ENCODE measurements at regions not wholly inside any gene's neighbourhood (a gene's known extent, or its start where the extent isn't known, plus 50 kb on each side); places are given as distances from the start of the nearest gene placed in this dataset.

DNA sequence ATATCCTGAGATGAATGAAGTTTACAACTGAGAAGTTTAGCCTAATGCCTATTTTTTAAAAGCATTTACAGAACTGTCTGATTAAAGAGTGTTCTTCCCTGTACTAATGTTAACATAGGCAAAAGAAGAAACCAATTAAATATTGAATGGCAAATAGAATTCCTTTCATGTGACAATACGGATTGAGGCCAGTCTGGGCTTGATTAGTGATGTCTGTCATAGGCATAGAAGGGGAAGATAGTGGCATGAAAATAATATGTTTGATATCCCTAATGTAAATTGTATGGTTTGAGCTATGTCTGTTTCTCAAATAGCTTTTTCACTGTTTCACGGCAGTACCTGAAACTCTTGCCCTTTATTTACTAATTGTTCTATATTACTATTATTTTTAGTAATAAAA lies 443.1 kb upstream of the CLINT1 start:
- Histone ChIP-seq H3K27ac (no peak overlapping the region), H3K36me3 (no peaks in the 10 kb centered on the region), H3K27me3 (no peaks in the 10 kb centered on the region), H3K9me3 (peaks cover 0 to 5% (median 0%) of the 10 kb centered on the region in 4 donors), H3K4me3 (no peak overlapping the region), H3K4me1 (no peaks in the 10 kb centered on the region)
- no peak for TF ChIP-seq EP300 (IDR thresholded peaks at IDR 0.05)
- ATAC-seq (ENCODE audit: low FRiP score in 2 of 2) (no peak), DNase-seq (no peak)
- 91 to 93% methylated on average over 2 of the region's 2 CpGs for WGBS, 2 donors

DNA sequence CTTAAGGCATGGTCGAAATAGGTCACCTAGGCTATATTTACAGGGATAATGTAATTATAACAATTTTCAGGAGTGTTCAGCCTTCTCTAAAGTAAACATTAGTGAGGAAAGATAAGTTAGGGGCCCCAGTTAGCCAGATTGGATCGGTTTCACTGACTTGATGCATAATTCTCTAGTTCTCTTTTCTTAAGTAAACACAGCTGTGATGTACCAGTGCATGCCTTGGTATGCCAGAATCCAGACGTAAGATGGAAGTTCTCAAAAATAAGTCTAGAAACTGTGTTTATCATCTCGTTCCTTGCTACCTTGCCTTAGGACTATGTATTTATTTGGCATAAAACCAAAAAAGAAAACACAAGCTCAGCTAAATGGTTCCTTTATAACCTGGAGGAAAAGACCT lies 442.2 kb upstream of the CLINT1 start:
- Histone ChIP-seq H3K27me3 (no peaks in the 10 kb centered on the region), H3K27ac (no peak overlapping the region), H3K9me3 (peaks cover 0 to 5% (median 0%) of the 10 kb centered on the region in 4 donors), H3K4me3 (no peak overlapping the region), H3K36me3 (no peaks in the 10 kb centered on the region), H3K4me1 (no peaks in the 10 kb centered on the region)
- 34 to 36% methylated on average over 4 of the region's 4 CpGs for WGBS, 2 donors
- ATAC-seq (ENCODE audit: low FRiP score in 2 of 2): no peak
- DNase-seq: no peak
- TF ChIP-seq, protein P1, sequence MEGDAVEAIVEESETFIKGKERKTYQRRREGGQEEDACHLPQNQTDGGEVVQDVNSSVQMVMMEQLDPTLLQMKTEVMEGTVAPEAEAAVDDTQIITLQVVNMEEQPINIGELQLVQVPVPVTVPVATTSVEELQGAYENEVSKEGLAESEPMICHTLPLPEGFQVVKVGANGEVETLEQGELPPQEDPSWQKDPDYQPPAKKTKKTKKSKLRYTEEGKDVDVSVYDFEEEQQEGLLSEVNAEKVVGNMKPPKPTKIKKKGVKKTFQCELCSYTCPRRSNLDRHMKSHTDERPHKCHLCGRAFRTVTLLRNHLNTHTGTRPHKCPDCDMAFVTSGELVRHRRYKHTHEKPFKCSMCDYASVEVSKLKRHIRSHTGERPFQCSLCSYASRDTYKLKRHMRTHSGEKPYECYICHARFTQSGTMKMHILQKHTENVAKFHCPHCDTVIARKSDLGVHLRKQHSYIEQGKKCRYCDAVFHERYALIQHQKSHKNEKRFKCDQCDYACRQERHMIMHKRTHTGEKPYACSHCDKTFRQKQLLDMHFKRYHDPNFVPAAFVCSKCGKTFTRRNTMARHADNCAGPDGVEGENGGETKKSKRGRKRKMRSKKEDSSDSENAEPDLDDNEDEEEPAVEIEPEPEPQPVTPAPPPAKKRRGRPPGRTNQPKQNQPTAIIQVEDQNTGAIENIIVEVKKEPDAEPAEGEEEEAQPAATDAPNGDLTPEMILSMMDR (IDR thresholded peaks at IDR 0.05): no peak
- TF ChIP-seq POLR2AphosphoS5 (IDR thresholded peaks at IDR 0.05): no peak
- no peak for TF ChIP-seq EP300 (IDR thresholded peaks at IDR 0.05)
- TF ChIP-seq POLR2A (IDR thresholded peaks at IDR 0.05): no peak

DNA sequence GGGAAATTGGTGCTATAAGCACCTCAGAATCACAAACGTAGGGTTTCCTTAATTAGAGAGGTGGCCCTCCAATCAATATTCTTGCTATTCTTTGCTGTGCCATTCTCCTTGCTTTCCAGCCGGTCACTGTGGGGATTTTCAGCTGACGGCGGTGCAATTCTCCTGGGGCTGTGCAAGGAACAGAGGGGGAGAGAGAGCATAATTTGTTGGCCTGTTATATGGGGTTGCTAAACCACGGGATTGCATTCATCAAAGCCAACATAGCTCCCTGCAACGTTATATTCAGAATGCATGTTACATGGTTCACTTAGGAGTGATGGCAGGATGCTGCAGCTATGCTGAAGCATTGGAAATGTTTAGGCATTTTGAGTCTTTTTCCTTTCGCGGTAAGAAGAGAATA lies 441.3 kb upstream of the CLINT1 start:
- H3K27ac ChIP-seq: no peak overlapping the region
- H3K36me3 ChIP-seq: no peaks in the 10 kb centered on the region
- TF ChIP-seq, protein P1 (IDR thresholded peaks at IDR 0.05): no peak
- TF ChIP-seq POLR2AphosphoS5 (IDR thresholded peaks at IDR 0.05) (no peak), POLR2A (IDR thresholded peaks at IDR 0.05) (no peak), EP300 (IDR thresholded peaks at IDR 0.05) (no peak)
- WGBS, 2 donors: 71 to 78% methylated on average over 8 of the region's 8 CpGs
- DNase-seq (no peak), ATAC-seq (ENCODE audit: low FRiP score in 2 of 2) (no peak)
- H3K4me3 ChIP-seq: no peak overlapping the region
- H3K9me3 ChIP-seq: peaks cover 0 to 5% (median 0%) of the 10 kb centered on the region in 4 donors
- H3K4me1 ChIP-seq: no peaks in the 10 kb centered on the region
- no peaks in the 10 kb centered on the region for H3K27me3 ChIP-seq

DNA sequence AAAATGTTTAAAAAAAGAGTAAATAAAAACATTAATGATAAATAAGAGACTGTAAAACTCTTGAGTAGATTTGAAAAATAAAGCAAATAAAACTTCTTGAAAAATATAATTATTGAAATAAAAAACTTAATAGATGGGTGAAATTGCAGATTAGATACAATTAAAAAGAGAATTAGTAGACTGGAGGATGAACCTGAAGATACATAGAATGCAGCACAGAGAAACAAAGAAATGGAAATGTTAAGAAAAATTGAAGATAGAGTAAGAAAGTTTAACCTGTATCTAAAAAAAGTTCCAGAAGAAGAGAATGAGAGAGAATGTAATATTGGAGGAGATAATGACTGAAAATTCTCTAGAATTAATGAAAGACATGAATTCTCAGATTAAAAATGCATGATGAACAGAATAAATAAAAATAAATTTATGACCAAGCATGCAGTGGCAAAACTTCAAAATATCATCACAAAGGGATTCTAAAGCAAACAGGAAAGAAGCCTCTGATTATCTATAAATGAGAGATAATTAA lies 438.1 kb upstream of the CLINT1 start:
- no peak for TF ChIP-seq EP300 (IDR thresholded peaks at IDR 0.05)
- ATAC-seq (ENCODE audit: low FRiP score in 2 of 2) (no peak), DNase-seq (no peak)

DNA sequence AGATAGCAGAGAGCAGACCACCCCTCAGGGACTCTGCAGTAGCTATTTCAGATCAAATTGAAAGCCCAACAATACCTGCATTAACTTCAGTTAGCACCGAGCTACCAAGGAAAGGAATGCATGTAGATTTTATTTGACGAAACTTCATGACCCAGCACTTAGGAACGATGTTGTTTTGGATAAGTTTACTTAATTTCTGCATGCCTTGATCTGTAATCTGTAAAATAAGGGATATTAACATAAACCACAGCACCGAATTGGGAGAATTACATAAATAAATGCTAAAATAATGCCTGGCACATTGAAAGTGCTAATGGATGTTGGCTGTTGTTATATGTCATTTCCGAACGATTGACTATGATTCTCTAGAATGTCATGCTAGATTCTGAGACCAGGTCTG lies 435.8 kb upstream of the CLINT1 start:
- Histone ChIP-seq H3K27me3 (no peaks in the 10 kb centered on the region), H3K9me3 (peaks cover 0 to 13% (median 1%) of the 10 kb centered on the region in 4 donors), H3K4me1 (no peaks in the 10 kb centered on the region), H3K27ac (no peak overlapping the region), H3K4me3 (no peak overlapping the region), H3K36me3 (no peaks in the 10 kb centered on the region)
- ATAC-seq (ENCODE audit: low FRiP score in 2 of 2) (no peak), DNase-seq (no peak)
- 69 to 80% methylated on average over 6 of the region's 6 CpGs for WGBS, 2 donors
- TF ChIP-seq POLR2AphosphoS5 (IDR thresholded peaks at IDR 0.05): no peak
- no peak for TF ChIP-seq POLR2A (IDR thresholded peaks at IDR 0.05)
- no peak for TF ChIP-seq EP300 (IDR thresholded peaks at IDR 0.05)
- TF ChIP-seq, protein P1 (IDR thresholded peaks at IDR 0.05): no peak

More for the DNA sequence above, 438.1 kb upstream of the CLINT1 start:
- Histone ChIP-seq H3K4me1 (no peaks in the 10 kb centered on the region), H3K36me3 (no peaks in the 10 kb centered on the region), H3K9me3 (peaks cover 0 to 13% (median 1%) of the 10 kb centered on the region in 4 donors), H3K27ac (no peak overlapping the region), H3K4me3 (no peak overlapping the region), H3K27me3 (no peaks in the 10 kb centered on the region)

DNA sequence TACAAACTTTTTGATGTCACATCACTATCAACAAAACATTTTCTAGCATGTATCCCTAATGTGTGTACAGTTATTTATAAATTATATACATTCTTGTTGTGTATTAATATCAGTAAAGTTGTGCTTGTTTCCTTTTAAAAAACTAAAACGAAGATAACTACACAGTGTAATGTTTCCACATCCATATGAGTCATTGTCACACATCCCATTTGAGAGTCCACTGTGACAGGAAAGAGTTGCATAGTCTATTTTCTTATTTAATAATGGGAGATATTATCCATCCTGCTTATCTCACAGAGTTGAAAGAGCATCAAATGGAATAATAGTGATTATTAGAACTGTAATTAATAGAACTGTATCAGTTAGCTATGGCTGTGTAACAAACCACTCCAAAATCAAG lies 434.0 kb upstream of the CLINT1 start:
- H3K4me3 ChIP-seq: no peak overlapping the region
- peaks cover 0 to 13% (median 1%) of the 10 kb centered on the region in 4 donors for H3K9me3 ChIP-seq
- H3K27ac ChIP-seq: no peak overlapping the region
- DNase-seq (no peak), ATAC-seq (ENCODE audit: low FRiP score in 2 of 2) (no peak)
- H3K4me1 ChIP-seq: no peaks in the 10 kb centered on the region
- TF ChIP-seq POLR2AphosphoS5 (IDR thresholded peaks at IDR 0.05): no peak
- no peak for TF ChIP-seq POLR2A (IDR thresholded peaks at IDR 0.05)
- TF ChIP-seq EP300 (IDR thresholded peaks at IDR 0.05): no peak
- TF ChIP-seq, protein P1 (IDR thresholded peaks at IDR 0.05): no peak
- H3K27me3 ChIP-seq: no peaks in the 10 kb centered on the region
- H3K36me3 ChIP-seq: no peaks in the 10 kb centered on the region
- 78 to 84% methylated on average over 1 of the region's 1 CpG for WGBS, 2 donors
